ENCODE measurements at regions not wholly inside any gene's neighbourhood (a gene's known extent, or its start where the extent isn't known, plus 50 kb on each side); places are given as distances from the start of the nearest gene placed in this dataset.

GRCh38 chr12:75909714-75910656 is 121.6 kb downstream of the PHLDA1 start:
- H3K4me3 ChIP-seq (ENCODE audit: low read depth, low read length) = no peak overlapping the region
- DNase-seq (ENCODE audit: low read depth) = no peak

- peak; percentile 93 for DNase-seq (ENCODE audit: low read depth)
- H3K4me3 ChIP-seq (ENCODE audit: low read depth, low read length) = no peak overlapping the region
Measured at GRCh38 chr12:75908961-75909605, 122.5 kb downstream of the PHLDA1 start.

GRCh38 chr12:75905922-75906321 is 125.7 kb downstream of the PHLDA1 start:
- no peak overlapping the region for H3K4me3 ChIP-seq (ENCODE audit: low read depth, low read length)
- DNase-seq (ENCODE audit: low read depth) = no peak

GRCh38 chr12:75900781-75901254 is 130.8 kb downstream of the PHLDA1 start:
- H3K4me3 ChIP-seq (ENCODE audit: low read depth, low read length) = no peak overlapping the region
- DNase-seq (ENCODE audit: low read depth) = no peak

GRCh38 chr12:75900226-75900625 is 131.3 kb downstream of the PHLDA1 start:
- H3K4me3 ChIP-seq (ENCODE audit: low read depth, low read length) = no peak overlapping the region
- no peak for DNase-seq (ENCODE audit: low read depth)

GRCh38 chr12:75894965-75895754 is 136.4 kb downstream of the PHLDA1 start:
- DNase-seq (ENCODE audit: low read depth) = no peak
- no peak overlapping the region for H3K4me3 ChIP-seq (ENCODE audit: low read depth, low read length)

- DNase-seq (ENCODE audit: low read depth) = no peak
- H3K4me3 ChIP-seq (ENCODE audit: low read depth, low read length) = no peak overlapping the region
Measured at GRCh38 chr12:75893765-75894164, 137.8 kb downstream of the PHLDA1 start.

- DNase-seq (ENCODE audit: low read depth) = no peak
- no peak overlapping the region for H3K4me3 ChIP-seq (ENCODE audit: low read depth, low read length)
Measured at GRCh38 chr12:75892731-75893408, 138.7 kb downstream of the PHLDA1 start.

DNA sequence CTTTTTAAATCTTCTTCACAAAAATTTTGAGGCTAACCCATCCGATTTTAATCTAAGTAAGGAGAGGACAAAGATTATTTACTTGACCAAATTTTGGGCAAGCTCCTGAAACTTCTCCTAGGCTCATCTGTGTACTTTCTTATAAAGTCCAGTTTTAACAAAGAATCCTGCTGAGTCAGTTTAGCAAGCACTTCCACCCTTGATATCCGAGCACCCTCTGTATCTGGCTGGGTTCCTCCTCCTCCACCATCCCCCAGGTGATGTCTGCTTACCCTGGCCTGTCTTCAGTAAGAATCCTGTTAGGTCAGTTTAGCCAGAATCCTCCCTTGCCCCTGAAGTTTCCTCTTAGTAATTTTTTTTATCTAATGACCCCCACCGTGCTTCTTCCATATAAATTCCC is 140.5 kb downstream of the PHLDA1 start:
- DNase-seq (ENCODE audit: low read depth) = no peak
- no peak overlapping the region for H3K4me3 ChIP-seq (ENCODE audit: low read depth, low read length)

- no peak overlapping the region for H3K4me3 ChIP-seq (ENCODE audit: low read depth, low read length)
- no peak for DNase-seq (ENCODE audit: low read depth)
Measured at GRCh38 chr12:75890660-75891059, 140.9 kb downstream of the PHLDA1 start.

DNA sequence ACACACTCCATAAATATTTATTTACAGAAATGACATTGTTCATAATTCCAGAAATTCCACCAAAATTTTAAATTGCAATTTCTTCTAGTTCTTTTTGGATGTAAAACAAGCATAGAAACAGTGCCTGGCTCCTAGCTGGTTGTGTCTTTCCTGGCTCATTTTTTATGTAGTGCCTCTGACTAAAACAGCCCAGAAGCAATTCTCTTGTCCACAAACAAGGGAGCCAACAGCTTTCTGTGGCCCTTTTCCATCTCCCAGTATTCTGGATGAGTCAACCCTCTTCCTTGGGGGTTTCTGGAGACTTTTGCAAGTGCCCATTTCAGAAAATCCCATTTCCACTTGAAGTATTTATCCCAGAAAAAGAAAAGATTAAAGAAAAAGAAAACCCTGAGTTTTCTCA is 141.4 kb downstream of the PHLDA1 start:
- DNase-seq (ENCODE audit: low read depth) = no peak
- no peak overlapping the region for H3K4me3 ChIP-seq (ENCODE audit: low read depth, low read length)

- no peak overlapping the region for H3K4me3 ChIP-seq (ENCODE audit: low read depth, low read length)
- no peak for DNase-seq (ENCODE audit: low read depth)
Measured at GRCh38 chr12:75888874-75889613, 142.5 kb downstream of the PHLDA1 start.

GRCh38 chr12:75888399-75888798 is 143.2 kb downstream of the PHLDA1 start:
- H3K4me3 ChIP-seq (ENCODE audit: low read depth, low read length) = no peak overlapping the region
- no peak for DNase-seq (ENCODE audit: low read depth)

GRCh38 chr12:75887979-75888378 is 143.6 kb downstream of the PHLDA1 start:
- no peak overlapping the region for H3K4me3 ChIP-seq (ENCODE audit: low read depth, low read length)
- DNase-seq (ENCODE audit: low read depth) = no peak

GRCh38 chr12:75884465-75884985 is 147.1 kb downstream of the PHLDA1 start:
- DNase-seq (ENCODE audit: low read depth) = no peak
- no peak overlapping the region for H3K4me3 ChIP-seq (ENCODE audit: low read depth, low read length)

GRCh38 chr12:75883241-75883640 is 148.3 kb downstream of the PHLDA1 start:
- no peak for DNase-seq (ENCODE audit: low read depth)
- H3K4me3 ChIP-seq (ENCODE audit: low read depth, low read length) = no peak overlapping the region

- H3K4me3 ChIP-seq (ENCODE audit: low read depth, low read length) = no peak overlapping the region
- DNase-seq (ENCODE audit: low read depth) = no peak
Measured at GRCh38 chr12:75882421-75882820, 149.2 kb downstream of the PHLDA1 start.

- DNase-seq (ENCODE audit: low read depth) = no peak
- no peak overlapping the region for H3K4me3 ChIP-seq (ENCODE audit: low read depth, low read length)
Measured at GRCh38 chr12:75881920-75882319, 149.7 kb downstream of the PHLDA1 start.
